A673 (cell line): ENCODE measurements at regions not wholly inside any gene's neighbourhood (a gene's known extent, or its start where the extent isn't known, plus 50 kb on each side); places are given as distances from the start of the nearest gene placed in this dataset.

Source experiments
- BruUV-seq: library from RNA; stranded (reverse); fragments of 400-500 nt; replicated peaks from 2 replicates; lab custom pipeline; 2021; lab: Mats Ljungman, UMichigan
- CTCF ChIA-PET: fragments of 300-600 bp; sonication (Branson Sonifier 250); formaldehyde crosslinking; loops from one replicate; lab custom pipeline; 2022; ENCODE audit warnings: antibody characterized with exemption; lab: Charles Lee
- POLR2A ChIA-PET: fragments of 300-600 bp; sonication (Branson Sonifier 250); formaldehyde crosslinking; loops from one replicate; lab custom pipeline; 2022; ENCODE audit warnings: antibody characterized with exemption; ENCODE audit not compliant: low non-redundant PET; lab: Charles Lee
- DNase-seq: peaks from one replicate; pipeline ENCODE4 v3.0.0-alpha.2; 2015; ENCODE audit warnings: low spot score
- H3K27ac ChIP-seq: fragments of 200-600 bp; sonication (generic); 2 replicates; pipeline ENCODE4 v1.5.1; 2016; ENCODE audit warnings: mixed run types, low read depth, mild to moderate bottlenecking, mixed read lengths, antibody characterized with exemption, low read length; ENCODE audit not compliant: poor library complexity, severe bottlenecking
- H3K27me3 ChIP-seq: fragments of 200-600 bp; sonication (generic); replicated peaks from 2 replicates; pipeline ENCODE4 v1.6.1; 2017; ENCODE audit warnings: mixed run types, low read depth, mild to moderate bottlenecking, mixed read lengths, antibody characterized with exemption, low read length; ENCODE audit not compliant: insufficient read depth, poor library complexity
- H3K36me3 ChIP-seq: fragments of 200-600 bp; sonication (generic); 2 replicates; pipeline ENCODE4 v1.6.1; 2016; ENCODE audit warnings: mixed run types, mild to moderate bottlenecking, mixed read lengths, antibody characterized with exemption, low read length; ENCODE audit not compliant: insufficient read depth, poor library complexity, severe bottlenecking
- H3K4me1 ChIP-seq: fragments of 200-600 bp; sonication (generic); 2 replicates; pipeline ENCODE4 v1.6.1; 2017; ENCODE audit warnings: mixed run types, mild to moderate bottlenecking, mixed read lengths, antibody characterized with exemption, low read length; ENCODE audit not compliant: insufficient read depth, poor library complexity, severe bottlenecking
- H3K4me3 ChIP-seq: fragments of 200-600 bp; sonication (generic); 2 replicates; pipeline ENCODE4 v1.5.1; 2016; ENCODE audit warnings: low read depth, mixed run types, mild to moderate bottlenecking, mixed read lengths, low read length; ENCODE audit not compliant: poor library complexity, severe bottlenecking
- H3K9me3 ChIP-seq: fragments of 200-600 bp; sonication (generic); 2 replicates; pipeline ENCODE4 v1.6.1; 2016; ENCODE audit warnings: mixed run types, low read depth, mild to moderate bottlenecking, mixed read lengths, antibody characterized with exemption, low read length; ENCODE audit not compliant: poor library complexity, severe bottlenecking
- EZH2 ChIP-seq: fragments of 200-600 bp; sonication (generic); IDR thresholded peaks from 2 replicates; pipeline ENCODE4 v1.6.1; 2017; ENCODE audit warnings: borderline replicate concordance, low read depth, mild to moderate bottlenecking, mixed read lengths, antibody characterized with exemption, low read length; ENCODE audit not compliant: poor library complexity, severe bottlenecking
- intact Hi-C: fragments of 100-400 bp; cut with micrococcal nuclease; formaldehyde crosslinking; loops from one replicate; pipeline ENCODE4 v1.10.0; 2022; ENCODE audit not compliant: unreplicated experiment
- TF ChIP-seq, protein P1 (sequence below): fragments of 300-800, 200-600 bp; sonication (generic); conservative IDR thresholded peaks from 2 replicates; pipeline ENCODE4 v1.5.1; 2017; ENCODE audit warnings: low read depth, mild to moderate bottlenecking, antibody characterized with exemption, low read length, moderate library complexity, mixed read lengths

DNA sequence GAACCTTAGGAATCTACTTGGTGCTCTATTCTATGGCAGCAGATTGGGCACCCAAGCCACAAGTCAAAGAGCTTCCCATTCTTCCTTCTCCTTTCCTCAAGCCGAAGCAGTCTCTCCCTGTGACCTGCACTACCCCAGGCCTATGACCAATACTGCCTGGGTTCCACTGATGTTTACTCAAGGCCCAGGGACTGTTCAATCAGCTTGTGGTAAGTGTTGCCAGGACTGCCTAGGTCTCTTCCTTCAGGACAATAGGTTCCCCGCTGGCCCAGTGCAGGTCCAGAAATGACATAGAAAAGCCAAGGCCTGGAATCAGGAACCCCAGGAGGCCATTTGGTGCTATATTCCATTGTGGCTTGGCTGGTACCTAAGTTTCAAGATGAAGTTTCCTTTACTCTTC is 397.9 kb downstream of the ZIC4 start:
- BruUV-seq = no TSS peak
- DNase-seq = no peak
- TF ChIP-seq, protein P1, sequence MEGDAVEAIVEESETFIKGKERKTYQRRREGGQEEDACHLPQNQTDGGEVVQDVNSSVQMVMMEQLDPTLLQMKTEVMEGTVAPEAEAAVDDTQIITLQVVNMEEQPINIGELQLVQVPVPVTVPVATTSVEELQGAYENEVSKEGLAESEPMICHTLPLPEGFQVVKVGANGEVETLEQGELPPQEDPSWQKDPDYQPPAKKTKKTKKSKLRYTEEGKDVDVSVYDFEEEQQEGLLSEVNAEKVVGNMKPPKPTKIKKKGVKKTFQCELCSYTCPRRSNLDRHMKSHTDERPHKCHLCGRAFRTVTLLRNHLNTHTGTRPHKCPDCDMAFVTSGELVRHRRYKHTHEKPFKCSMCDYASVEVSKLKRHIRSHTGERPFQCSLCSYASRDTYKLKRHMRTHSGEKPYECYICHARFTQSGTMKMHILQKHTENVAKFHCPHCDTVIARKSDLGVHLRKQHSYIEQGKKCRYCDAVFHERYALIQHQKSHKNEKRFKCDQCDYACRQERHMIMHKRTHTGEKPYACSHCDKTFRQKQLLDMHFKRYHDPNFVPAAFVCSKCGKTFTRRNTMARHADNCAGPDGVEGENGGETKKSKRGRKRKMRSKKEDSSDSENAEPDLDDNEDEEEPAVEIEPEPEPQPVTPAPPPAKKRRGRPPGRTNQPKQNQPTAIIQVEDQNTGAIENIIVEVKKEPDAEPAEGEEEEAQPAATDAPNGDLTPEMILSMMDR = no peak
- TF ChIP-seq EZH2 = no peak
- intact Hi-C loops = no loop called here
- Histone ChIP-seq H3K4me3 (no peak overlapping the region), H3K36me3 (no peaks in the 10 kb centered on the region), H3K4me1 (no peaks in the 10 kb centered on the region), H3K27ac (no peak overlapping the region), H3K27me3 (no peaks in the 10 kb centered on the region), H3K9me3 (no peaks in the 10 kb centered on the region)
- CTCF ChIA-PET = no interaction called here
- POLR2A ChIA-PET = no interaction called here

DNA sequence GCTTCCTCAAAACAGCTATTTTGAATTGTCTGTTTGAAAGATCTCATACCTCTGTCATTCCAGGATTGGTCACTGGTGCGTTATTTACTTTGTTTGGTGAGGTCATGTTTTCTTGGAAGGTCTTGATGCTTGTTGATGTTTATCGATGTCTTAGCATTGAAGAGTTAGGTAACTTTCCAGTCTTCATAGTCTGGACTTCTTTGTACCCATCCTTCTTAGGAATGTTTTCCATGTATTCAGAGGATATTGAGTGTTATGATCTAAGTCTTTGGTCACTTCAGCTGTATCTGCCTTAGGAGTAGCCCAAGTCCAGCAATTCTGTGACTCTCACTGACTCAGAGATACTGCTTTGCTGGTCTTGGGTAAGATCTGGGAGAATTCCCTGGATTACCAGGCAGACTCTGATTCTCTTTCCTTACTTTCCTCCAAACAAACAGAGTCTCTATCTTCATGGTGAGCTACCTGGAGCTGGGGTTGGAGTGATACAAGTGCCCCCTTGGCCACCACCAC is 398.6 kb downstream of the ZIC4 start:
- no peak overlapping the region for H3K27ac ChIP-seq
- H3K4me1 ChIP-seq = no peaks in the 10 kb centered on the region
- H3K27me3 ChIP-seq = no peaks in the 10 kb centered on the region
- no peaks in the 10 kb centered on the region for H3K9me3 ChIP-seq
- no peaks in the 10 kb centered on the region for H3K36me3 ChIP-seq
- intact Hi-C loops = no loop called here
- CTCF ChIA-PET = no interaction called here
- BruUV-seq = no TSS peak
- POLR2A ChIA-PET = no interaction called here
- TF ChIP-seq, protein P1 = no peak
- TF ChIP-seq EZH2 = no peak
- no peak overlapping the region for H3K4me3 ChIP-seq
- no peak for DNase-seq

DNA sequence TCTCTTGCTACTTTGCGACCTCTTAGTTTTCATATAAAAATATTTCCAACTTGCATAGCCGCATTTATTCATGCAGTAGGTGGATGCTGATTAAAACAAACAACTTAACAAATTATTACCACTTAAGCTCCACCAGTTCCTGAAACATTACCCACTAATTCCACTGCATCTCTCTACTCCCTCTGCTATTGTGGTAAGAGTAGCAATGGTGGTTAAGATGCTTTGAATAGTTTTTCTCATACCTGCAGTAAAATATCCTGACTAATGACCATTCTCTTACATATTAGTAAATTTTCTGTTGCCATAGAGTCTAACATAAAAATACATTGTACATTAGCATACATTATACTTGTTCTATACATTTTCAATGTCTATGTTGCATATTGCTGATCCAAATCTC is 397.6 kb upstream of the PLSCR5 start:
- no TSS peak for BruUV-seq
- H3K4me1 ChIP-seq = no peaks in the 10 kb centered on the region
- no peaks in the 10 kb centered on the region for H3K9me3 ChIP-seq
- no peak for DNase-seq
- CTCF ChIA-PET = no interaction called here
- intact Hi-C loops = no loop called here
- no peaks in the 10 kb centered on the region for H3K27me3 ChIP-seq
- TF ChIP-seq, protein P1 = no peak
- no peak overlapping the region for H3K4me3 ChIP-seq
- POLR2A ChIA-PET = no interaction called here
- H3K36me3 ChIP-seq = no peaks in the 10 kb centered on the region
- H3K27ac ChIP-seq = no peak overlapping the region
